Endothelial cell of umbilical vein (primary cell): ENCODE measurements at regions not wholly inside any gene's neighbourhood (a gene's known extent, or its start where the extent isn't known, plus 50 kb on each side); places are given as distances from the start of the nearest gene placed in this dataset.

Experiments
- EZH2 ChIP-seq: IDR thresholded peaks from 2 replicates; pipeline ENCODE4 v1.6.1; 2012; ENCODE audit warnings: borderline replicate concordance, low read depth, mild to moderate bottlenecking, moderate library complexity, low read length, inconsistent platforms; ENCODE audit not compliant: severe bottlenecking
- POLR2A ChIP-seq: IDR thresholded peaks from 2 replicates; pipeline ENCODE4 v1.6.1; 2012; ENCODE audit warnings: low read depth, mild to moderate bottlenecking, control low read depth, low read length
- POLR2AphosphoS5 ChIP-seq: IDR thresholded peaks from 2 replicates; pipeline ENCODE4 v1.6.1; 2012; ENCODE audit warnings: low read depth, mild to moderate bottlenecking, control low read depth, low read length, moderate library complexity; ENCODE audit not compliant: insufficient read depth

- no peak for TF ChIP-seq POLR2A
- TF ChIP-seq EZH2 = no peak
- no peak for TF ChIP-seq POLR2AphosphoS5
Measured at GRCh38 chr11:39990421-39990831, 1469.0 kb downstream of the LRRC4C start.
